IPS DF 19.7 (cell line): ENCODE measurements at regions not wholly inside any gene's neighbourhood (a gene's known extent, or its start where the extent isn't known, plus 50 kb on each side); places are given as distances from the start of the nearest gene placed in this dataset.
A peak's percentile ranks its signal among the peaks of the same experiment; 100 is the strongest.

Experiments used
- DNase-seq: peaks from one replicate; pipeline ENCODE4 v3.0.0-alpha.2; 2013; ENCODE audit warnings: low read depth, low spot score

DNA sequence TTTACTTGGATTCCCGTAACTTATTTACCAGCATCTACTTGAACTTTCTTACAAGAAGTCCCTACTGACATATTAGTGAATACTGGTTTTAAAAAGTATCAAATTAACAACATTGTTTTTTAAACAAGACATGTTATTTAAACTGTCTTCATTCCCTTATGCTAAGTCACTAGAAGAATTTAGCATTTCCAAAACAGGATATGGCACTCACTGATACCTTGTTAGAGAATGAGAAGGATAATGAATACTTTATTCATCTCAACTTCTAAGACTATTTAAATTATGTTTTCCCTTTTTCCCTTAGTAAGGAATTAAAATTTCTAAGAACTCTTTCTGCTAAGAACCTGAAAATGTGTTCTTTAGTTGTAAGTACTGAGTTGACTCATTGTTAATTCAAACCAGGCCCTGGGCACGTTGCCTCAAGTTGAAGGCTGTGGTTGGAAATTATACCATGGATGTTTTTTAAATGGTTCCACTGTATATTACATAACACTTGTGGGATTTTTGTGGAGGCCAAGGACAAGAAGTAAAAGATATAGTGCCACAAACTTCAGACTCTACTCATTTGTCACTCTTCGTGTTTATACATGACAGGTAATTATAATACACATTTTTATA, 219.0 kb upstream of the EDIL3 start:
- no peak for DNase-seq

GRCh38 chr5:84602371-84602771, 217.7 kb upstream of the EDIL3 start:
- no peak for DNase-seq

GRCh38 chr5:84599964-84600363, 215.3 kb upstream of the EDIL3 start:
- DNase-seq, result no peak

- DNase-seq, result peak; percentile 76
These were observed 213.2 kb upstream of the EDIL3 start for GRCh38 chr5:84597904-84598303.

DNA sequence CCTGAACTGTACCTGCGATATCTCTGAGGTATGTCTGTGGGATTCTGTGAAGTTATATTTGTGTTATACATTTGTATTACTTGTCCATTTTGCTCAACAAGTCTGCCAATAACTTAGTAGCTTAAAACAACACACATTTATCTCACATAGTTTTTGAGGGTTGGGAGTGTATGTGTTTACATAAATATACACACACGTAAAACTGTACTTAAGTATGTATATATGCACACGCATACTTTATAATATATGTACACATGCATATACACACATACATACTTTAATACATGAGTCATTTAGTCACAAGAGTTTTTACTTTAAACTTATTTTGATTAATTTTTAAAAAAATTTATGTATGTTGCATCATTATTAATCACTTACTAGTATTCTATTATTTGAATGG, 205.9 kb upstream of the EDIL3 start:
- no peak for DNase-seq

DNA sequence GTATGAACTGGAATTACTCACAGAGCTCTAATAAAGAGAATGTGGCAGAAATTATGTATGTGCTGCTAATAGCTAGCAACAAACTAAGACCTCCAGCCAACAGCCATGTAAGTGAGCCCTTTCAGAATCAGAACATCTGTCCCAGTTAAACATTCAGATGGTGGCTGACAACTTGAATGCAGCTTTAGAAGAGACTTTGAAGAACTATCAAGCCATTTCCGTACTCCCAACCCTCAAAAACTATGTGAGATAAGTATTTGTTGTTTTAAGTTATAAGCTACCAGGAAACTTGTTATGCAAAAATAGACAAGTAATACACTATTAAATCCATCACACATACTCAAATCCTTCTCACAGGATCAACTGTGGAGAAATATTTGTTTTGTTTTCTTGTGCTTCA, 205.2 kb upstream of the EDIL3 start:
- DNase-seq, result no peak

GRCh38 chr5:84585218-84585617, 200.5 kb upstream of the EDIL3 start:
- no peak for DNase-seq

DNA sequence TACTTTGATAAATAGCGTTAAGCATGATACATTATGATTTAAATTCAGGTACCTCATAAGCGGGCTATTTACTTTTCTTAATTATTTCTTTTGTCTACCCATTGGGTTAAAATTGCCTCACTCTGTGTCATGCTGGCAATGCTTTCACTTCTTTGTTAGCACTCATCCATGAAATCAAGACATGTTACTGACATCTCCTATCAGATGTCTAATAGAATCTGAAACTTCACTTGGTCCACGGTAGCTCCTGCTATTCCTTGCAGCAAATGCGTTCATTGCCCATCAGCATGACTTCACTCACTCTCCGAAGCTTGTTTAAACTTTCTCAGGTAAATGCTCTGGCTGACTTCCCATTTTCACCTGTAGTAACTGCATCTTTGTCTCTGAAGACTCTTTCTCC, 193.5 kb upstream of the EDIL3 start:
- DNase-seq, result no peak

DNA sequence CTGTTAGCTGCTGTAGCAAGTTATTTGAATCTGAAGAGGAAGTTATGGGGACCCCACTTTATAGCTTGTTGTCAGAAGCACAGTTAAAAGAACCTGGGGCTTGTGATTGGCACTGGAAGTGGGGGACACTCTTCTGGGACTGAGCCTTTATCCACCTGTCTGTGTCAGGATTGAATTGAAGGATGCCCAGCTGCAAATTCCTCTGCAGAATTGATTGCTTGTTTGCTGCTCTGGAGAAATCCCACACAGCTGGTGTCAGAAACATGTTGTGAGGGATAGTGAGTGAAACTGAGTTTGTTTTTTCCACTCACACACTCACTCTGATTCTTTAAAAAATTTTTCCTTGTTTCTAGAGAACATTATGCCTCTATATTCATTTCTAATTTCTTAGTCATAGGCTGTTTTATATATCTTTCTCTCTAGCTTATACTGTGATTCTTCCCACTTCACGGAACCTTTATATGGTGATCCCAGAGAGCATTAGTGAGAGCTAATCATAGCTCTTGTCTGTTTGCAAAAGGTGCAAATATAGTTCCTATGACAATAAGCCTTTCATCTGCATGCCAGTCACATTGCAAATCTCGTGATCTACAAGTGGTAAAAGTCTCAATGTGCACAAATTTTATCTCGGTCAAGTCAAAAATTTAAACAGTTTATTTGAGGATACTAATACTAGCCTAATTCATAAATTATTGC, 188.5 kb upstream of the EDIL3 start:
- no peak for DNase-seq

DNA sequence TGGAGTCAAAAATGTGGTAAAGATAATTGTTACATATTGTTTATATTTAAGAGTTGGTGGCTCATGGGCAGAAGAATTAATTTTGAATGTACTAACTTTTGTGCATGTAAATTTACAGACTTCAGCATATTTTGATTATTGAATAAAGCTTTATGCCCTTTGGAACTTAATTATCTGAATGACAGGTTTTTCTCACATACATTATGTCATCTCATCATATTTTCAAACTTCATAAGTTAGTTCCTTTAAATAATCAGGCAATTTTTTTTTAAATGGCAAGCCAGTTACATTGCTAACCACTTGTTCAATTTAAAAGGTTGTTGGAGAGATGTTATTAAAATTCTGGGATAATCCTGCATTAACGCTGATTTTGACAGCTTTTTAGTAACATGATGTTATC, 184.6 kb upstream of the EDIL3 start:
- no peak for DNase-seq

DNA sequence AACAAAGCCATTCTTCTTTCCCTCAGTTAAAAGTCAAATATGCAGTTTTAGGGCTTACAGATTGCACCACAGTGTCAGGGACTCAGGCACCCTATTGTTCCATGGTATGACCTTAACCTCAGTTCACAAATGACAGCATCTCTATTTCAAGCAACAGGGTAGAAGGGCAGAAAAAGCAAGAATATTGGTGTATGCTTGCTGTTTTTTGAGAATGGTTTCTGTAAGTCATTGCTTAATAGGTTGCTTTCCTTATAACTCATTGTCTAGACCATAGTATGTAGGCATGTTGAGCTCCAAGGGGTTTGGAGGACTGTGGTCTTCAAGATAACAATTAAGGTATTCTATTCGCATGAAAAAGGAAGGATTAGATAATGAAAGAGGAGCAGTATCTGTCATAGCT, 183.5 kb upstream of the EDIL3 start:
- DNase-seq, result no peak

DNA sequence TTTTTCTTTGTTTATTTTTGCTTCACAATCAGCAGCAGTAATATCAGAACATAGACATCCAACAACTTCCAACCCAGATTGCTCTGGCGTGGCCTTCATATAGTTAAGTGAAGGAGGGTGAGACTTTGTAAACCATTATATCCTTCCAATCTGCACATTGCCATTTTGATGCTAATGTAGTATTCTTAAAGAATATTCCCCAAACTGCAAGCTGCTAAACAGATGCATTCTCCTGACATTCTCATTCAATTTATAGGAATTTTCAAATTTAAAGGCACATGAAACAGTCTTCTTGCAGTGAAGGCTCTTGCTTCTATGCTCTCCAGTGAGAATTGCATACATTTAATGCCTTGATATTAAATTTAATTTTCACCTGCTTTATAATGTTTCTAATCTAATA, 181.2 kb upstream of the EDIL3 start:
- no peak for DNase-seq

GRCh38 chr5:84564321-84565075, 179.8 kb upstream of the EDIL3 start:
- no peak for DNase-seq

GRCh38 chr5:84550222-84550621, 165.5 kb upstream of the EDIL3 start:
- no peak for DNase-seq

GRCh38 chr5:84549054-84549453, 164.4 kb upstream of the EDIL3 start:
- no peak for DNase-seq

- no peak for DNase-seq
These were observed 162.0 kb upstream of the EDIL3 start for GRCh38 chr5:84546686-84547085.

DNA sequence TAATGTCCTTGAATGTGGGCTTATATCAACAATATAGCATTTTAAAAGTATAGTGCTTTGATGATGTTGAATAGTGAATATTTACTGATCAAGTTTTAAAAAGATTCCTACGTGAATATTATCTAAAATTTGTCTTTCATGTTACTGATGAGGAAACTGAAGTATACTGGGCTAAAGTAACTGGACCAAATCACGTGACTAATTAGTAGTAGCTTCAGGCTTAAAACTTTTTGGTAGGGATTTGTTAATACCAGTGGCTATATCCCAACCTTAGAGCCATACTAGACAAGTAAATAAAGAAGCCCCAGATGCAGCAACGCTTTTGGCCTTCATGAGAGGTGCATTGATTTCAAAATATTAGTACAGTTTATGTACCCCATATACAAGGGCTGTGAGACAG, 152.1 kb upstream of the EDIL3 start:
- no peak for DNase-seq

DNA sequence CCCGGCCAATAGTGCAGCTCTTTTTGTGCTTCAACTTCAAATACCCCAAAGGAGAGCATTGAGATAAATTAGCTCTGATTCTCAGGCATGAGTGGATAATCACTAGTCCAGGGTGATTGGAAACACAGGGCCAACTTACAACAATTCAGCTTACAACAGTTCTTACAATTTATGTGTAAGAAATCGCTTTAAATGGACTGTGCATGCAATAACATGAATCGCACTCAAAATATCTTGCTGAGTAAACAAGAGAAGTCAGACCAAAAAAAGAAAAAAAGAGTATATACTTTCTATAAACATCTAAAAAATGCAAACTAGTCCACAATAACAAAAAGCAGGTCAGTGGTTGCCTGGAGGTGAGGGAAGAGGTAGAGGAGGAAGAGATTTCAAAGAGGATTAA, 150.6 kb upstream of the EDIL3 start:
- no peak for DNase-seq

DNA sequence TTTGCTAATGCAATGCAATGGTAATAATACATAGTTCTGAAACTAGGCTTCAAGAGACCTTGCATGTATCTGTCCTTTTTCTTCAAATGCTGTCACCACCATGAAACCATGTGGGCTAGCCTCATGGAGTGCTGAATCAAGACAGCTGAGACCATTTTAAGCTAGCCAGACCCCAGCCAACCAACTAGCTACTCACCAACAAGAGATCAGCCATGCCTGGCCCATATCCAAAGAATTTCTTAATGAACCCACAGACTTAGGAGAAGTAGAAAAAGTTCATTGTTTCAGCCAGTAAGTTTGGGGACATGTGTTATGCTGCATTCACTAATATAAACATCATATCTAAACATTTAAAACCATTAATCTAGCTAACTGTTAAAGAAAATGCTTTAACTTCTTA, 139.8 kb upstream of the EDIL3 start:
- DNase-seq, result no peak

DNA sequence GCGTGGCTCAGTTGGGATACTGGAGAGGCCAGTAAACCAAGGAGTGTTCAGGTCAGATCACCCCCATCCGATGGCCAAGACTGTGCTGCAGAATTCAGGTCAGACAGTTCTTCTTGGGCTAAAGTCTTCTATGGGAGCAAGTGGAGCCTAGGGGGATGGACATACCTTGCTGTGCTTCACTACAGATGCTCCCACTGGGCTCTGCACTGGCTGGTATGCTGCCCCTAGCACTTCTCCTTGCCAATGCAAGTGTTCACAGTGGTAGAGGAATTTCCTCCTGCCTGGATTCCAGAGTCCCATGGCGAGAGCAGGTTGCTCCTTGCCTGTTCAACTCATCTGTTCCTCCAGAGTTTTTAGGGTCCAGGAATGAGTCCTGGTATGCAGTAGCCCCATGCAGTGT, 134.2 kb upstream of the EDIL3 start:
- no peak for DNase-seq

- no peak for DNase-seq
These were observed 133.7 kb upstream of the EDIL3 start for GRCh38 chr5:84518370-84518769.

- DNase-seq, result no peak
These were observed 121.9 kb upstream of the EDIL3 start for GRCh38 chr5:84506625-84507024.

DNA sequence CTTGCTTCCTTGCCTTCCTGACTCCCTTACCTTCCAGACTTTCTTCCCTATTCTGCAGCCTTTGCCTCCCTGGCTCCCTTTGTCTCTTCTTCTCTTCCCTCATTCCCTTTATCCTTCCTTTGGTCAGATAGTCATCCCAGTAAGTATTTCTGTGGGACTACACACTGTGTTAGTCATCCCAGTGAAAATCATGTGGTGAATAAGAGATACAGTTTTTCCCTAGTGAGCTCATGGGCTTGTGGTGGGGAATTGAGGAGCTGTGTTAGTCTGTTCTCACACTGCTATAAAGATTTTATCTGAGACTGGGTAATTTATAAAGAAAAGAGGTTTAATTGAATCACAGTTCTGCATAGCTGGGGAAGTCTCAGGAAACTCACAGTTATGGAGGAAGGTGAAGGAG, 109.8 kb upstream of the EDIL3 start:
- no peak for DNase-seq
